ENCODE measurements at regions not wholly inside any gene's neighbourhood (a gene's known extent, or its start where the extent isn't known, plus 50 kb on each side); places are given as distances from the start of the nearest gene placed in this dataset.

DNA sequence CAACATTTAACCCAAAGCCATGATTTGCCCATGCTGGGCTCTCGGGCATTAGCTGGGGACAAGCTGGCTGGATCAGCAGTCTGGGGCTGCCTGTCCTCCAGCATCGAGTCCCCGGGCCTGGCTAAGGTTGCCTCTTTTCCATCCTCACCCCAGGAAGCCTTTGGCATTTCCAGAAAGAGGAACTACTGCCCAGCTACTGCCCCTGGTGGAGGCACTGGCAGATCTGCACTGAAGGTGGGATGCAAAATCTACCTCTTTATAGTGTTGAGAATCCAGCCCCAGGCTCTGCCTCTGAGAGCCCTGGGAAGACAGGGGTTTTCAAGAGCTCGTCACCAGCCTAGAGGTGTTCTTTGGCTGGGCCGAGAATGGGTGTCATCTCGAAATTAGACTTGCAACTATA lies 635.9 kb downstream of the MATN1 start:
- TF ChIP-seq, protein P1, sequence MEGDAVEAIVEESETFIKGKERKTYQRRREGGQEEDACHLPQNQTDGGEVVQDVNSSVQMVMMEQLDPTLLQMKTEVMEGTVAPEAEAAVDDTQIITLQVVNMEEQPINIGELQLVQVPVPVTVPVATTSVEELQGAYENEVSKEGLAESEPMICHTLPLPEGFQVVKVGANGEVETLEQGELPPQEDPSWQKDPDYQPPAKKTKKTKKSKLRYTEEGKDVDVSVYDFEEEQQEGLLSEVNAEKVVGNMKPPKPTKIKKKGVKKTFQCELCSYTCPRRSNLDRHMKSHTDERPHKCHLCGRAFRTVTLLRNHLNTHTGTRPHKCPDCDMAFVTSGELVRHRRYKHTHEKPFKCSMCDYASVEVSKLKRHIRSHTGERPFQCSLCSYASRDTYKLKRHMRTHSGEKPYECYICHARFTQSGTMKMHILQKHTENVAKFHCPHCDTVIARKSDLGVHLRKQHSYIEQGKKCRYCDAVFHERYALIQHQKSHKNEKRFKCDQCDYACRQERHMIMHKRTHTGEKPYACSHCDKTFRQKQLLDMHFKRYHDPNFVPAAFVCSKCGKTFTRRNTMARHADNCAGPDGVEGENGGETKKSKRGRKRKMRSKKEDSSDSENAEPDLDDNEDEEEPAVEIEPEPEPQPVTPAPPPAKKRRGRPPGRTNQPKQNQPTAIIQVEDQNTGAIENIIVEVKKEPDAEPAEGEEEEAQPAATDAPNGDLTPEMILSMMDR (IDR thresholded peaks at IDR 0.05; ENCODE audit: low read depth, low read length, missing input control), result no peak
- no peak for TF ChIP-seq GABPA (IDR thresholded peaks at IDR 0.05 in 1 of 2, conservative IDR thresholded peaks at IDR 0.05 in 1 of 2)
- TF ChIP-seq EGR1 (IDR thresholded peaks at IDR 0.05; ENCODE audit: low read depth in 2 of 2), result no peak
- TF ChIP-seq, protein P2, sequence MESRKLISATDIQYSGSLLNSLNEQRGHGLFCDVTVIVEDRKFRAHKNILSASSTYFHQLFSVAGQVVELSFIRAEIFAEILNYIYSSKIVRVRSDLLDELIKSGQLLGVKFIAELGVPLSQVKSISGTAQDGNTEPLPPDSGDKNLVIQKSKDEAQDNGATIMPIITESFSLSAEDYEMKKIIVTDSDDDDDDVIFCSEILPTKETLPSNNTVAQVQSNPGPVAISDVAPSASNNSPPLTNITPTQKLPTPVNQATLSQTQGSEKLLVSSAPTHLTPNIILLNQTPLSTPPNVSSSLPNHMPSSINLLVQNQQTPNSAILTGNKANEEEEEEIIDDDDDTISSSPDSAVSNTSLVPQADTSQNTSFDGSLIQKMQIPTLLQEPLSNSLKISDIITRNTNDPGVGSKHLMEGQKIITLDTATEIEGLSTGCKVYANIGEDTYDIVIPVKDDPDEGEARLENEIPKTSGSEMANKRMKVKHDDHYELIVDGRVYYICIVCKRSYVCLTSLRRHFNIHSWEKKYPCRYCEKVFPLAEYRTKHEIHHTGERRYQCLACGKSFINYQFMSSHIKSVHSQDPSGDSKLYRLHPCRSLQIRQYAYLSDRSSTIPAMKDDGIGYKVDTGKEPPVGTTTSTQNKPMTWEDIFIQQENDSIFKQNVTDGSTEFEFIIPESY (IDR thresholded peaks at IDR 0.05), result no peak
- no peak for TF ChIP-seq YY1 (IDR thresholded peaks at IDR 0.05)
- TF ChIP-seq, protein P3, sequence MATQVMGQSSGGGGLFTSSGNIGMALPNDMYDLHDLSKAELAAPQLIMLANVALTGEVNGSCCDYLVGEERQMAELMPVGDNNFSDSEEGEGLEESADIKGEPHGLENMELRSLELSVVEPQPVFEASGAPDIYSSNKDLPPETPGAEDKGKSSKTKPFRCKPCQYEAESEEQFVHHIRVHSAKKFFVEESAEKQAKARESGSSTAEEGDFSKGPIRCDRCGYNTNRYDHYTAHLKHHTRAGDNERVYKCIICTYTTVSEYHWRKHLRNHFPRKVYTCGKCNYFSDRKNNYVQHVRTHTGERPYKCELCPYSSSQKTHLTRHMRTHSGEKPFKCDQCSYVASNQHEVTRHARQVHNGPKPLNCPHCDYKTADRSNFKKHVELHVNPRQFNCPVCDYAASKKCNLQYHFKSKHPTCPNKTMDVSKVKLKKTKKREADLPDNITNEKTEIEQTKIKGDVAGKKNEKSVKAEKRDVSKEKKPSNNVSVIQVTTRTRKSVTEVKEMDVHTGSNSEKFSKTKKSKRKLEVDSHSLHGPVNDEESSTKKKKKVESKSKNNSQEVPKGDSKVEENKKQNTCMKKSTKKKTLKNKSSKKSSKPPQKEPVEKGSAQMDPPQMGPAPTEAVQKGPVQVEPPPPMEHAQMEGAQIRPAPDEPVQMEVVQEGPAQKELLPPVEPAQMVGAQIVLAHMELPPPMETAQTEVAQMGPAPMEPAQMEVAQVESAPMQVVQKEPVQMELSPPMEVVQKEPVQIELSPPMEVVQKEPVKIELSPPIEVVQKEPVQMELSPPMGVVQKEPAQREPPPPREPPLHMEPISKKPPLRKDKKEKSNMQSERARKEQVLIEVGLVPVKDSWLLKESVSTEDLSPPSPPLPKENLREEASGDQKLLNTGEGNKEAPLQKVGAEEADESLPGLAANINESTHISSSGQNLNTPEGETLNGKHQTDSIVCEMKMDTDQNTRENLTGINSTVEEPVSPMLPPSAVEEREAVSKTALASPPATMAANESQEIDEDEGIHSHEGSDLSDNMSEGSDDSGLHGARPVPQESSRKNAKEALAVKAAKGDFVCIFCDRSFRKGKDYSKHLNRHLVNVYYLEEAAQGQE (IDR thresholded peaks at IDR 0.05), result no peak
- TF ChIP-seq SP1 (IDR thresholded peaks at IDR 0.05), result no peak
- no peak for TF ChIP-seq RXRA (IDR thresholded peaks at IDR 0.05)
- TF ChIP-seq, protein P4, sequence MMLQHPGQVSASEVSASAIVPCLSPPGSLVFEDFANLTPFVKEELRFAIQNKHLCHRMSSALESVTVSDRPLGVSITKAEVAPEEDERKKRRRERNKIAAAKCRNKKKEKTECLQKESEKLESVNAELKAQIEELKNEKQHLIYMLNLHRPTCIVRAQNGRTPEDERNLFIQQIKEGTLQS (IDR thresholded peaks at IDR 0.05), result no peak
